MM.1S (cell line): ENCODE measurements at regions not wholly inside any gene's neighbourhood (a gene's known extent, or its start where the extent isn't known, plus 50 kb on each side); places are given as distances from the start of the nearest gene placed in this dataset.
"Not testable (repeated sequence)": the region's sequence is repeated elsewhere in the genome, so short reads cannot be mapped to it uniquely, and the experiment has no call there.

Experiments
- EZH2 ChIP-seq: fragments of 300-600 bp; sonication (generic); optimal IDR thresholded peaks from 2 replicates; pipeline ENCODE3; 2017; ENCODE audit warnings: low read depth, mild to moderate bottlenecking, antibody characterized with exemption, low read length, mixed read lengths
- EZH2phosphoT487 ChIP-seq: fragments of 300-600 bp; sonication (generic); IDR thresholded peaks from 2 replicates; pipeline ENCODE4 v1.6.1; 2018; ENCODE audit warnings: antibody characterized with exemption, low read length
- TF ChIP-seq, protein P1 (sequence below): fragments of 300-600 bp; sonication (generic); IDR thresholded peaks from 2 replicates; pipeline ENCODE4 v1.5.1; 2016; ENCODE audit warnings: antibody characterized with exemption, low read length, mixed read lengths

DNA sequence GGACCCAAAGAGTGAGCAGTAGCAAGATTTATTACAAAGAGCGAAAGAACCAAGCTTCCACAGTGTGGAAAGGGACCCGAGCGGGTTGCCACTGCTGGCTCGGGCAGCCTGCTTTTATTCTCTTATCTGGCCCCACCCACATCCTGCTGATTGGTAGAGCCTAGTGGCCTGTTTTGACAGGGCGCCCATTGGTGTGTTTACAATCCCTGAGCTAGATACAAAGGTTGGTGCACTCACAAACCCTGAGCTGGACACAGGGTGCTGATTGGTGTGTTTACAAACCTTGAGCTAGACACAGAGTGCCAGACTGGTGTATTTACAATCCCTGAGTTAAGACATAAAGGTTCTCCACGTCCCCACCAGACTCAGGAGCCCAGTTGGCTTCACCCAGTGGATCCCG lies 676.9 kb downstream of the SI start:
- TF ChIP-seq, protein P1, sequence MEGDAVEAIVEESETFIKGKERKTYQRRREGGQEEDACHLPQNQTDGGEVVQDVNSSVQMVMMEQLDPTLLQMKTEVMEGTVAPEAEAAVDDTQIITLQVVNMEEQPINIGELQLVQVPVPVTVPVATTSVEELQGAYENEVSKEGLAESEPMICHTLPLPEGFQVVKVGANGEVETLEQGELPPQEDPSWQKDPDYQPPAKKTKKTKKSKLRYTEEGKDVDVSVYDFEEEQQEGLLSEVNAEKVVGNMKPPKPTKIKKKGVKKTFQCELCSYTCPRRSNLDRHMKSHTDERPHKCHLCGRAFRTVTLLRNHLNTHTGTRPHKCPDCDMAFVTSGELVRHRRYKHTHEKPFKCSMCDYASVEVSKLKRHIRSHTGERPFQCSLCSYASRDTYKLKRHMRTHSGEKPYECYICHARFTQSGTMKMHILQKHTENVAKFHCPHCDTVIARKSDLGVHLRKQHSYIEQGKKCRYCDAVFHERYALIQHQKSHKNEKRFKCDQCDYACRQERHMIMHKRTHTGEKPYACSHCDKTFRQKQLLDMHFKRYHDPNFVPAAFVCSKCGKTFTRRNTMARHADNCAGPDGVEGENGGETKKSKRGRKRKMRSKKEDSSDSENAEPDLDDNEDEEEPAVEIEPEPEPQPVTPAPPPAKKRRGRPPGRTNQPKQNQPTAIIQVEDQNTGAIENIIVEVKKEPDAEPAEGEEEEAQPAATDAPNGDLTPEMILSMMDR = not testable (repeated sequence)
- TF ChIP-seq EZH2phosphoT487, EZH2: not testable (repeated sequence)
